Stimulated activated CD8-positive, alpha-beta memory T cell treated with anti-CD3 and anti-CD28 coated beads, Interleukin-7, amount 100 ng/mL, for 4 hours (primary cell): ENCODE measurements at regions not wholly inside any gene's neighbourhood (a gene's known extent, or its start where the extent isn't known, plus 50 kb on each side); places are given as distances from the start of the nearest gene placed in this dataset.

Experiments used
- DNase-seq, 2 donors: peaks; one replicate each; pipeline ENCODE4 v3.0.0-alpha.2; 2020; ENCODE audit warnings: low read depth in 2 of 2

DNA sequence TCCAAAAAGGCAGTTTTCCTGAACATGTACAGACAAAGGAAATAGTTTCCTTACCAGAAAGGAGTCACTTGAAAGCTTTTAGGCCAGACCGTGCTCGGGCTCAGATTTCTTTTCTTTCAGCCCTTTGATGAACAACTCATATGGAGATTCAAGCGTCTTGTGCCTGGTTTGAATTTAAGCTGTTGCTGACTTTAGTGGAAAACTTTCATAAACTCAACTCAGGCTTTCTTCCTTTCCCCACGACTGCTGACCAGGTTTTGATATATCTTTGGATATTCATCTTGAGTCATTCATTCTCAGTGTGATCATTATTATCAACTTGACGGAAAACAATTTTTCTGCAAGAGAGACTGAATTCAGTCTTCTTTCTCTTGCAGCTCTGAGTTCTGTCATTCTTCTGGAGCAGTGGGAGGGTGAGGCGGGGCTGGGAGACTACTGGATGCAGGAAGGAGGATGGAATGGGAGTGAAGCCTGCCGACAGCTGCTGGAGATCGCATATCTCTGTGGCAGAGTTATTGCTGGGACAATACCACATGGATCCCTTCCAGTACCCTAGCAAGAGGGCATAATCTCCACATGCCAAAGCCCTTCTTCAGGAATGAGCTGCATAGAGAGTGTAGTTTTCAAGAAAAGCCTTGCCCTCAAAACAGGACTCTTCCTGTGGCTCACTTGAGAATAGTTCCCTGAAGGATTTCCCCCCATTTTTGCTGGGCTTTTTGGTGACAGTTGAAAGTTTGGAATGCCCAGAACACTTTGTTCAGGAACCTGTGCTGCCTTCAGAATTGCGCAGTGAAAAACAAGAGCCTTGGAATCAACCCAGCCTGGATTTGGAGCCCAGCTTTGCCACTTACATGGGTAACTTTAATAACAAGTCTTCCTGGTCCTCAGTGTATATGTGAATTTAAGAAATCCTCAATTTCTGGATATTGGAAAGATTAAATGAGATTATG, 364.4 kb downstream of the ZNF521 start:
- DNase-seq = no peak

DNA sequence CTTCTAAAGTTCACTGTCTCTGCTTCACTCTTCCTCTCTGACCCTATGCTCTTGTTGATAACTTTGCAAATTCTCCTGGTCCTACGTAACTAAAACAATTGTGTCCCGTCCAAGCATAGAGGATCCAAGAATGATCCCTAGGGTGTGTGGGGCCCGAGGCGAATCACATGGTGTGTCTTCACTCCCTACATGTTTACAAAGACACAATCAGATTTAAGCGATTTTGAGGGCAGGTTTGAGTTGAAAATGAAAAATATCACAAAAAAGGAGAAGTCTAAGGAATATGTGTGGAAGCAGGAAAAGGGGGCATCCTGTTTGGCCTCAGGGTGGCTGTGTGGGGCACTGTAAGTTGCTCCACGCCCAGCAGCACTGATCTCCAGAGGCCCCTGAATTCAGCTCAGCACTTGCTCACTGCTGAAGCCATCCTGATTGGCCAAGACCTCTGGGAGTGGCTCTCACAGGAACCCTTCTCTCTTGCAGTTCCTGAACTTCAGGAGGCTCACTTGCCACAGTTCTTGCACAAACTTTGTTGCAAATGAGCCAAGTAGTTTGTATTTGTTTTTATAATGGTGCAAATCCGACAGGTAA, 363.6 kb downstream of the ZNF521 start:
- DNase-seq = no peak

DNA sequence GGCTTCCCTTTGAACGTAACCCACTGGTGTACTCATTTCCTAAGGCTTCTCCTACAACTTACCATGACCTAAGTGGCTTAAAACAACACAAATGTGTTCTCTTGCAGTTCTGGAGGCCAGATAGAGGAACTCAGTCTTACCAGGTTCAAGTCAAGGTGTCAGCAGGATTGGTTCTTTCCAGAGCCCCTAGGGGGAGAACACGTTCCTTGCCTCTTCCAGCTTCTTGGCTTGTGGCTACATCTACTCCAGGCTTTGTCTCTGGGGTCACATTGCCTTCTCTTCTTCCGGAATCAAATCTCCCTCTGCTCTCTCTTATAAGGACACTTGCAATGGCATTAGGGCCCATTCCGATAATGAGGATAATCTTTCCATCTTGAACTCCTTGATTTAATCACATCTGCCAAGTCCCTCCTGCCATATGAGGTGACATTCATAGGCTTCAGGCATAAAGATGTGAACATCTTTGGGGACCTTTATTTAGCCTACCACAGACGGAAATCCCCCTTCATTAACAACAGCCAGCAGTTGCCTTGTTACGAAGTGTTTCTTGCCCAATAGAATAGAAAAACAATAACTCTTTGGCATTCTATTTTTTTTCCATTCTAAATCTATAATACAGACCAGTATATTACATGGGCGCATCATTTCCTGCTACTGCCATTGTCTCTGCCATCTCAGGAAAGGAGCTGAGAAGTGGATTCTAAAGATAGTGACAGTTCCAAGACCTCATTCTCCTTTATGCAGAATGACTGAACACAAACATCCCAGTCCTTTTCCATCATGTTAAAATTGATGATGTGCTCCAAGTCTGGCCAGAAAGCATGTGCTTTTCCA, 362.0 kb downstream of the ZNF521 start:
- DNase-seq = no peak

DNA sequence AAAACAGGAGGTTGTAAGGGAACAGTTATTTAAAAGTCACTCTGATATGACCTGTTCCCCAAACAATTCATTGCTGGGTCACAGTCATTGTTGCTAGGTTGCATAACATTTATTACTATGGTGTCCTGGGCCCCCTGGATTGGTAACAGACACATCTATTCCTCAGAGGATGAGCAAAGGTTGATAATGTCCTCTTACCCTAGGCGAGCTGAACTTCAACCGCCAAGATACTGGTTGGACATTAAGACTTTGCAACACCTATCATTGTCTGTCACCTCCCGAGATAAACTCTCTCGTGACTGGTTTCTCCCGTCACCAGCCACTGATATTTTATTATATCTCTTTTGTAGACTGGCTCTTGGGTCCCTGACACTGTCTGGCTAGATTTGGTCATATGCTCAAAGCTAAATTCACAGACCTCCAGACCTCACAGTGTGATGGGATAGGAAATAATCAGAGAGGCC, 361.3 kb downstream of the ZNF521 start:
- DNase-seq = no peak

DNA sequence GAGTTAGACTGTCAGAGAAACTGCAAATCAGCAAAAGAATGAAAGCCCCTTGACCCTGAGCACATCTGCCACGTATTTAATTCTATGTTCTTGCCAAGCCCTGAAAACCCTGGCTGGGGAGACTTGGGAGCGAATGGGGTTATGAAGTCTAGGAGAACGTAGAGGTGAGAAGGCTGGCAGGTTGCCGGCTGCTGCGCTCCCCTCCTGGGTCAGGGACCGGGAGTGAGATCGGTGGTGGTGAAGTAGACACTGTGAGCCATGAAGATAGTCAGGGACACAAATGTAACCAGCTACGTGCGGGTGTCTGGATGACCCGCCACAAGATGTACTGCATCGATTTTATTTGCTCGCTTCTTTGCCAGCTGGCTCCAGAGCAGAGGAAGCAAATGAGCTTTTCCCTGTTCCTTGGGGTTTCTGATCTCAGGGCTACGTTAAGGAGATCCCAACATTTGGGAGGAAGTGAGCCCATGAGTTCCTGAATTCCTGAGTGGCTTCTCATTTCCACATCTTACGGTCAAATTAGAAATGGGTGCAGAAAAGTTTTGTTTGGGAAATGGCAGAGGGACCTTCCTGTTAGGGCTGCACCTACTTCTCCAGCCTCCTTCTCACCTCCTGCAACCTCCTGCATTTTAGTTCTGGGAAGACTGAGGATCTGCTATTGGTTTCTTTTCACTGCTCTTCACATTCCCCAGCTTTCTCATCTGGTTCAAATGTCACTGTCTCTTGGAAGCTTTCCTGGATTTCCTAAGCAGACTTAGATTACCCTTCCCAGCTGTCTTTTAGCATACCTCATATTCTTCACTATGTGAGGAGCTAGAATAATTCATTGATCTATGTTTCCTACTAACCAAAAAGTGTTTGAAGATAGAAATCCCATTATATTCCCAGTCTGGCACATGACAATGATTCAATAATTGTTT, 360.6 kb downstream of the ZNF521 start:
- DNase-seq = no peak

DNA sequence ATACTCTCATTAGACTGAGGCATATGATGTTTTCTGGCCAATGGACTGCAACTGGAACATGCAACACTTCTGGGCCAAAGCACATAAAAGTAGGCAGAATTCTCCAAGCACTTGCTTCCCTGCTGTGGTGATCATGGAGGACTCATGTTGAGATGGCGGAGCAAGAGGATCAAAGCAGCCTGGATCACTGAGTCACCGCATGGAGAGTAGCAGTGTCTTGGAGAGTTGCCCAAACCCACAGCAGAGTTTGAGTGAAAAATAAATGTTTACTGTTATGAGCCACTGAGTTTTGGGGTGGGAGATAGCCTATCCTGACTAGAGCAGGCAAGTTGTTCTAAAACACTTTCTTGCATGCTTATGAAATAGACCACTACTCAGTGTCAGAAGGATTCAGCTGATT, 359.5 kb downstream of the ZNF521 start:
- no peak for DNase-seq

DNA sequence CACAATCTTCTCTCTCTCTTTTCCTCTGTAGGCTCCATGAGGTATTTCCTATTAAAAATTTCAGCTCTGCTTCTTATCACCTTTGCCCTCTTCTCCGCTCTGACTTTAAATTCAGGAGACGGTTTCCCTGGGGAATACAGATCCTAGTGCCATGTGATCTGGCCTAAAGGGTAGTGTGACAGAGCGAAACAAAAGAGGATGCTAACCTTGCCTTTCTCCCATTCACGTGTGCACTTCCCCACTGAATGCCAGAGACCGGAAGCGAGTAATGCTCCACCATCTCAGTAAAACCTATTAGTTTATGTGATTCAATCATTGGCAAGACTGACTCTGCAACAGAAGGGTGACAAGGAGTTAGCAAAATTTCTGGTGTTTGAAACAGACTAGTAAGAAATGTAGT, 358.3 kb downstream of the ZNF521 start:
- DNase-seq = no peak

DNA sequence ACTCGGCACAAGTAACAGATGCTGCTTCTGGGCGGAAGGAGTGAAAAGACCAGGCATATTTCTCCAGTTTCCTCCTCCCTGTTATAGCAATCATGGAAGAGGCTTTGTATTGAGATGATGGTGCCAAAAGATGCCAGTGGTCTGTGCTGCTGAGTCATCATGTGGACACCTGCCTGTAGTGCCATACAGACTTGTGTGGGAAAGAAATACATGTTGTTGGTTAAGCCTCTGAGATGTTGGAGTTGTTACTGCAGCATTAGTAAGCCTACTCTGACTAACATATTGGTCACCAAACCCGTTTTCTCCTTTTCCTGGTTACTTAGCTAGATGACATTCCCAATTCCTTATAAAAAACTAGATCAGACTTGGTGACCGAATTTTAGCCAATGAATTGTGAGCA, 356.9 kb downstream of the ZNF521 start:
- DNase-seq = no peak

DNA sequence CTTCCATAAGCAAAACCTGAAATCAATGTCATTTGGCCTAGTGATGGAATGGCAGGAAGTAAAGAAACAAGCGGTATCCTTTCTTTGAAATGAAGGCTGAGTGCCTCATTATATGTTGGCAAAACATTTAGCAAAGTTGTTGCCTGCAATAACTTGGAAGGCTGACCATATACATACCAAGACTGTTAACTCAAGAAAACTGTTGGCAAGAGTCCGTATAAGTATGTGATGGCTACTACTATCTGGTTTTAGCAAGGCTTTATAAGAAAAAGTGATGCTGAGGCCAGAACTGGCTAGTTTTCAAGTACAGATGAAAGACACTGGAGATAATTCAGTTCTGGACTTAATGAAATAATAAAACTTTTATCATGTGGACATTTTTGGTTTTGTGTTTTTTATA, 356.2 kb downstream of the ZNF521 start:
- no peak for DNase-seq

DNA sequence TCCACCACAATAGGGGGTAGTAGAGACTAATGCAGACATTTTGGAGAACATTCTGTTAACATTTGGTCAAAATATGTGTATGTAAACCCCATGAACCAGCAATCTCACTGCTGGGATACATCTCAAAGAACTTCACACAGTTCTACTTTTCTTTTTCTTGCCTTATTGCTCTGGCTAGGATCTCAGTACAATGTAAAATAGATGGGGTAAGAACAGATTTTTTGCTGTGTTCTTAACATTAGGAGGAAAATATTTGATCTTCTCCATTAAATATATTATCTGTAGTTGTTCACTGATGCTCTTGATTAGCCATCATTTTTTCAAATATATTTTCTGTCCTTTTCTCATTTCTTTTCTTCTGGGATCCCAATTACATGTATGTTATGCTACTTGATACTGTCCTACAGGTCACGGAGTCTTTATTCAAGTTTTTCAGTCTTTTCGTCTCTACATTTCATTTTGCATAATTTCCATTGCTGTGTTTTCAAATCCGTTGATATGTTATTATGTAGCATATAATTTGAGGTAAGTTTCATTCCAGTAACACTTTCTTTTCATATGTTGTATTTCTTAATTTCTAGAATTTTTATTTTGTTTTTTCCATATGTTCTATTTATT, 352.2 kb downstream of the ZNF521 start:
- no peak for DNase-seq

DNA sequence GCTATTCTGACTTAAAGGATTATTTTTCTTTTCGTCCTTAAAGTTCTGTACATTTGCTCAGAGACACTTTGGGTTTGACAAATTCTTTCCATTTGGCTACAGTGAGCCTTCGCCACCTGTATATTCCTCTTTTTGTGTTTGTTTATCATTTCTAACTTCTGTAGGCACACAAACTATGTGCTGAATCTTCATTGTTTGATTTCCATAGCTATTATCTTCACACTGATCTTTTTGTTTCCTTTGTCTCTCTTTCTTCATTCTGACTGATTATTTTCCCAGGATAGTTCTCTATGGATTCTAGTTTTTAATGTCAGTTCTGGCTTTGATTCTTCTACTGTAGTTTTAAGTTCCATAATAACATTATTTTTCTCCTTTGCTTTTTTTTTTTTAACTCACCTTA, 350.2 kb downstream of the ZNF521 start:
- DNase-seq = no peak

DNA sequence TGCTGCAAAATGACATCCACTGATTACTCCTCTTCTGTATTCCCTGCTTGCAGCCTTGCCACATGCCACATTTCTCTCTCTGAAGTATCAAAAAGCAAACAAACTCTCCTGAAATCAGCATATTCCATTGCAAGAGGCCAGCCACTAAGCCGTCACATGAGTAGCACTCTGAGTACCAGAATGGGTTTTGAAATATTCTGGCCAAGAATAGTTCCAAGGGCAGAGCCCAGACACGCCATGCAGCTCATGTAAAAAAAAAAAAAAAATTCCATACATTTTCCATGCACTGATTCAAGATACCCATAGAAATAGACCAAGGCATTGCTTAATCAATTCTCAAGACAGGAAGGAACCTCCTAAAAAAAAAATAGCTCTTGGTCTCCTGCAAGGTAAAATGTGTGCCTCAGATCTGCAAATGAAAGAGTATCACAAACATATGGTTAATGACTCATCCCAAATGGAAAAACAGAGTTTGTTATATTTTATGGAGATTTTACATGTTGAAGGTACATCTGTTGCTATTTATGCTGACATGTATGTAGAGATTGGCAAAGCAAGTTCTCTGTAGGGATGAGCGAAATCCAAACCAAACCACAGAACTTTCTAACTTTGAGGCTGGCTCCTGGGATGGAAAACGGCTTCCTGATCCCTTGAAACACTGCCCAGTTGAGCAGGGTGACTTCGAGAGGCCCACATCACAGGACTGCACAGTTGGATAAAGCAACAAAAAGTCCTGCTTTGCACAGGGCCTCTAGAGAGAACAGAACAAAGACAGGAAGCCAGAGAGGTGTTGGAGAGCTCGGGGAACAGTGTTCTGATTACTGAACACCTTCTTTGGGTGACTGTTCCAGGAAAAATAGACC, 346.2 kb downstream of the ZNF521 start:
- no peak for DNase-seq

DNA sequence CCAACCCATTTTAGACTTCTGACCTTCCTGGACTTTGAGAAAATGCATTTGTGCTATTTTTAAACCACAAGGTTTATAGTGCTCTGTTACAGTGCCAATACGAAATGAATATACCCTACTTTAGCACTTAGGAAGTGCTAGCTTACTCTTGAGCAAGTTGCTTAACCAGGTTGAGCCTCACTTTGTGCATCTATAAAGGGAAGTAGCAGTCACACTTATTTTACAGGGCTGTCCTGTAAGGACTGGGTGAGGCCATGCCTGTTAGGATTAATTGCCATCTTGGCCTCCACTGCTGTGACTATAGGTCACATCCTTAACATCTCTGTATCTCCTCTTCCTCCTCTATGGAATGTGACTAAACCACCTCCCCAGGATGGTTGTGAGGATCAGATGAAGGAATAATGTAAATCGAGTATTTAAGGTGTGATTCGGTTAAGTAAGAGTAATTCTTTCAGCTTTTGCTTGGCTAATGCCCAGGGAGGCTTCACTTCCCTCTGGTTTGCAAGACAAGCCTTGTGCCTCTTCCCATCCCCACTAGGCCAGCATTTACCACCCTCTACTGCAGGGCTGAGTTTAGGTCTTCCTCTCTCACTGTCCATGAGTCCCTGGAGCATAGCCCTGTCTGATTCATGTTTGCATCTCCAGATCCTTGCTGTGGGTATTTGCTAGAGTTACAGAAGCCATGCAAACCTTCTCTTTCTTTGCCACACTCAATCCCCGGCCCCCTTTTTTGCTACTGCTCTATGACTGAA, 341.2 kb downstream of the ZNF521 start:
- no peak for DNase-seq
